ENCODE measurements at regions not wholly inside any gene's neighbourhood (a gene's known extent, or its start where the extent isn't known, plus 50 kb on each side); places are given as distances from the start of the nearest gene placed in this dataset.
A peak's percentile ranks its signal among the peaks of the same experiment; 100 is the strongest.
"Not testable (repeated sequence)": the region's sequence is repeated elsewhere in the genome, so short reads cannot be mapped to it uniquely, and the experiment has no call there.

DNA sequence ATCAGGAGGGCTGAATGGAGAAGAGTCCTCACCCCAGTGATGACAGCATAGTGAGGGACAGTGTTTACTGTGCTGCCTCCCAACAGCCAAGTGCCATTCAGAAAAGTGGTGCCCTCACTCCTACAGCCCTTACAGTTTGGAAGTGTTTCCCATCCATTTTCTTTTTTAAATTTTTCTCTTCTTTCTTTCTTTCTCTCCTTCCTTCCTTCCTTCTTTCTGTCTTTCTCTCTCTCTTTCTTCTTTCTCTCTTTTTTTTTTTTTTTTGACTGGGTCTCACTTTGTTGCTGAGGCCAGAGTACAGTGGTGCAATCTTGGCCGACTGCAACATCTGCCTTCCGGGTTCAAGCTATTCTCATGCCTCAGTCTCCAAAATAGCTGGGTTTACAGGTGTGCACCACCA is 755.3 kb downstream of the UQCRFS1 start:
- no peak for DNase-seq

DNA sequence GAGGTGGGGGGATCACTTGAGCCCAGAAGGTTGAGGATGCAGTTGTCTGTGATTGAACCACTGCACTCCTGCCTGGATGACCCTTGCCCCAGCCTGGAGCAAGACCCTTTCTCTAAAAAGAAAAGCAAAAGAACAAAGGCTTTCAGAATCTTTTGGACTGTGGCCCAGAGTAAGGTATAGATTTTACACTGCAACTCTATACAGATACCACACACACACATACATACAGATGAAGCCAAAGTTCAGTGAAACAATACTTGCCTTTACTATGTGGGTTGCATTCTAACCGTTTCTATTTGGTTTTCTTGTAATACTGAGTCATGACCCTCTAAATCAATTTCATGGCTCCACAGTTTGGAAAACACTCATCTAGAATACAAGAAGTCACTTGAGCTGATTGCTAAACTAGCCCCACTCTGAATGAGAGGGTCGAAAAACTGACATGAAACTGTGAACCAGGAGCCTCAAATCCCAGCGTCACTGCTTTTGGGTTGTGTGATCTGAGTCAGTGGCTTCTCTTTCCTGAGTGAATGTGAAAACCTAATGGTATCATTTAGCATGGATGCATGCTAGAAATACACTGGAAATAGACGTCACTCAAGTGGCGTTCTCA is 756.1 kb downstream of the UQCRFS1 start:
- no peak for DNase-seq

DNA sequence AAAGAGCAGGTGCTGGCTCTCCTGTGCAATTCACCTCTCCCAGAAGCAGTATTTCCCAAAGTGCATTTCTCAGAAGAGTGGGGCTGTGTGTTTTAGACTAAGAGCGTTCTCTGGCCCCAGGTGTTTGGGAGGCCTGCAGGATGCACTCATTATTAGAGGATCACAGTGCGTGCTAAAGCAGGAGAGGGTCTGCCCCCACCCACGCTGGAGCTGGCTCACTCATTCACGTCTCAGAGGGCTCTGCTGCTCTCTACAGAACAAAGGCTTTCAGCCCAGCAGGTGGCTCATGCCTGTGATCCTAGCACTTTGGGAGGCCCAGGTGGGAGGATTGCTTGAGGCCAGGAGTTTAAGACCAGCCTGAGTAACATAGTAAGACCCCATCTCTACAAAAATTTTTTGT is 756.7 kb downstream of the UQCRFS1 start:
- DNase-seq, result no peak

DNA sequence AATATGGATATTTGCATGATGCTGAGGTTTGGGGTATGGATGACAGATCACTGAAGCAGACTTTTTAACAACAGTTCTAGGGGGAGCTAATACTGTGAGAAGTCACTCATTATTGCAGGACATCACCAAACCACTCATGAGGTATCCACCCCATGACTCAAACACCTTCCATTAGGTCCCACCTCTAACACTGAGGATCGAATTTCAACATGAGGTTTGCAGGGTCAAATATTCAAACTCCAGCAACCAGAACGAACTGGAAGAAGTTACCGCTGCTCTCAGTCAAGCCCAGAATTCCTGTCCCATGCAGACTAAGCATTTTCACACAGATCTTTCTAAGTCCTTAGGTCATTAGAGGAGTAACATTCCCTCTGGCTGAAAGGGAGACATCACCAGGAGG is 758.9 kb downstream of the UQCRFS1 start:
- DNase-seq, result no peak

DNA sequence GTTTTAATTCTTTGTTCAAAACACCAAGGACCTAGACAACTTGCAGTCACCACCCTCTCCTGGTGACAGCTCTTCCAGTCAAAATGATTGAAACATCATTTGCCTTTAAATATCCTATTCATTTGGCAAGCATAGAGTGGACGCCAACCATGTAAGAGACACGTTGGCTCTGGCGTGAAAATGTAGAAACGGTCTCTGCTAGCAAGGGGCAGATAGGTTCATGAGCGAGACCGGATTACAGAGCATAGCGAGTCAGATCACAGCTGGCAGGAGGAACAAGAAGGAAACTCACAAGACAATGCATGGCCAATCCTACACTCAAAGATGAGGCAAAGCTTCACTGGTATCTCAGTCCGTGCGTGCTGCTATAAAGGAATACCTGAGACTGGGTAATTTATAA is 759.5 kb downstream of the UQCRFS1 start:
- no peak for DNase-seq

DNA sequence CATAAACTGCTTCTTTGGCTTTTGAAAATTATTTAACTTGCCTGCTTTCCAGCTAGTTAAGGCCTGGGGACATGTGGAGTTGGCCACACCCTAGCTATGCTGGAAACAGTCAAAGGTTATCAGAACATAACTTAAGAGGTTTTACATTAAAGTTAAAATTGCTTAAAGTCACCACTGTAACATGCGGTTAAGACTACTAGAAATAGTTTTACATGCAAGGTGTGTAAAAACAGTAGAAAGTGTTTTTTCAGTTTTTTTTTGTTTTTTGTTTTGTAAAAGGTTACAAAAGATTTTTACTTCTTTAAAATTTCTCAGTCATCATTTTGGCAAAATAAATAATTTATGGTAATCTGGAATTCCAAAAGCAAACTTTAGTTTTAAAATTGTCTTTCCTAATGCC is 763.1 kb downstream of the UQCRFS1 start:
- no peak for DNase-seq

DNA sequence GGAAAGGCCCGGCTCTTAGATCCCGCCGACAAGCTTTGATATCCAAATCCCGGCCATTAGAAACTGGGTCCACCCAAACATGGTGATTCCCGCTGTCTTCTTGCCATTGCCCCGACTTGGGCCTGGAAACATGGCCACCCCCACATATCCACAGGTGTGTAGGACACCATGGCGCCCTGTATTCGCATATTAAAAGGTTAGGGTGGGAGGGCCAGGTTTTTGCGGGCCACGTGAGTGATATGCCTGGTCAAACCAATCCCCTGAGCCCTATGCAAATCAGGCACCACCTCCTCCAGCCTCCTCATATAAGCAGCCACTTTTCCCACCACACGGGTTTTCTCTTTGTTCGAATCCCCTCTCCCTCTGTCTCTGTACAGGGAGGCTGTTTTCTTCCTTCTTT is 766.4 kb downstream of the UQCRFS1 start:
- DNase-seq, result no peak

DNA sequence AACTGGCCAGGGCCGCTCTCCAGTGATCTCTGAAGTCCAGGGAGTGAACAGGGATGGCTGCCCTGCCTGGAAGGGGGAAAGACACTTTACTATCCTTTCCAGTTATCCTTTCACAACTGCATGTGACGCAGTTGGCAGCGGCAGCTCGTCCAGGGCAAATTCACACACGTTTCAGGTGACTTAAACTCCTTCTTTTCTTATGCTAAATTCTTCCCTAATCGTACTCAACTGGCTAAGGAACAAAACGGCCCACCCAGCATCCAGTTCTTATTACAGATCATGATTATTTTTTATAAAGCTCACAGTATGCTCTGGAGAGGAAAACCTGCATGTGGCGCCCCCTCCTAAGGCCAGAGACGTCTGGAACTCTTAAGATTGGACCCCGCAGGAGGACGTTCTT is 767.1 kb downstream of the UQCRFS1 start:
- no peak for DNase-seq

DNA sequence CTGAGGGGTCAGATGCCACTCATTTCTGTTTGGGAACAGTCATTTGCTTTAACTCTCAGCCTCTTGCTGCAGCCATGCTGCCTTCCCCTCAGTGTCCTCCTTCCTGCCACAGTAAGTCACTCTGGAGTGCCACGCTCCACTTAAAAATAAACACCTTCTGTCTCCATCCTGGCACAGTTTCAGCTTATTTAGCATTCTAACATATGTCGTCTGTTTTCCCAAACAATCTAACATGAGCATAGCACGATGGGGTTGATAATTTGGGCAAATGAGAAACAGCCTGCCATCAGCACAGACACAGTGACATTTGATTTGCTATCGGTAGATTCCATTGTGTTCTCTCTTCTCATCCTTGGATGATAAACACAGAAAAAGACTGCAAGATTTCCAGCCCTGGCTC is 768.6 kb downstream of the UQCRFS1 start:
- no peak for DNase-seq

DNA sequence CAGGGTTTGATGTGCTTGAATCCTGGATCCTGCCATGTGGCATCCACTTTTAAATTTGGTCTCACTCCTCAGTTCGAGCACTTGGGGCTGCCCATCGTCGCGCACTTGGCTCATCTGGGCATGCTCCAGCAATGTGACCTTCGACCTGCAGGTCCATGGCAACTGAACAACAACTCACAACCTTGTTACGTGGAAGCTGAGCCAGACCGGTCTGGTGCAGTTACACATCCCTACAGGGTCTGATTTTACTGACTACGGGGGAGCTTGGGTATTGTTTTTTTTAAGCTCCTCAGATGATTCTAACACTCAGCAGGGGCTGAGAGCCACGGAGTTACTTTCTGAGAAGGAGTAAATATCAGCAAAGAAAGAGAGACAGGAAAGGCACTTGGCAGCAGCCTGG is 769.6 kb downstream of the UQCRFS1 start:
- DNase-seq, result no peak

DNA sequence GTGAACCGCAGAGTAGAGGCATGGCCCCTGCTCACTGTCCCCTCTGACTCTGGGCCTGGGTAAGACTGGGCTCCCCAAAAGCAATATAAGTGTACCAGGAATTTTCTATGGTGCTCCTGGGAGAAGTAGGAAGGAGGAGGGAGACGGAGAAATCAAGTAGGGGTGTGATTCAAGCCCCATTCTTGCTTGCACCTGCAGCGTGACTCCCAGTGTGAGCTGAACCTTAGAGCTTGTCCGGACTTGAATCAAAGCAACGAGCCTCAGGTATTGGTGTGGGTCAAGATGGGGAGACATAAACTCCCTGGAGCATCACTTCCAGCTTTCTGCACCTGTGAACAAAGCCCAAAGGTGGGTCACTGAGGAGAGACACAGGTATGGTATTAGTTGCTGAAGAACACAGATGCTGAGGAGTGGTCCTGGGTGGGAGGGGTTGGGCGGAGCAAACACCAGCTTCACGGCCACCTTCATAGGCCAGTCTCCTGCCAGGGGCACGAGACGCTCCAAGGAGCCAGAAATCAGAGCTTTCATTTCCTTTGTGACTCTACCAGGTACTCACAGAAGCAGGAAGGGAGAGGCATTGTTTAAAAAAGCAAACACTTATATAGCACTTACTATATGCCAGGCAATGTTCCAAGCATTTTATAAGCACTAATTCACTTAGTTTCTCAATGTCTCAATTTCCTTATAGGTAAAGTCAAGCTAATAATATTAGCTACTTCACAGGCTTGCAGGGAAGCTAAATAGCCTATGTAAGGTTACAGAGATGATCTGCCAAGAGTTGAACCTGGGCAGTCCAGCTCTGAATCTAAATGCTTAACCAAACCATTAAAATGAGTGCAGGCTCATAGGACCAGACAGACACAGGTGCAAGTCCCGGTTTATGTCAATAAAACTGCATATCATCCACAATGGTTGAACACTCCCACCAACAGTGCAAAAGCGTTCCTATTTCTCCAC is 775.3 kb downstream of the UQCRFS1 start:
- no peak for DNase-seq

DNA sequence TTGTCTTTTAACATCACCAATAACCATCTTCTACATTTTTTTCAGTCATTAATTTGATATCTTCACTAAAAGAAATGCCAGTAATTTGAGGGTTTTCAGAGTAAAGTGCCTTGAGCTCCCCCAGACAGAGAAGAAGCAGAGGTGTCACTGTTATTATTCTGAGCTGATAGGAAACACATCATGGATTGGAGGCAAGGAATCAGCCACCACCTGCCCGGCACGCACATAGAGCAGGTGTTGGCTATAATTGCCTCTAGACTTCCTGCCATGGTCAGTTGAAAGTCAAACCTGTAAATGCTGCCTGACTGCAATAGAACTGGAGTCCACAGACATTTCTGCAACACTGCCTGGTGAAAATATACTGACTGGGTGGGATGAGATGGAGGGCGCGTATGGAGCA is 776.6 kb downstream of the UQCRFS1 start:
- no peak for DNase-seq

DNA sequence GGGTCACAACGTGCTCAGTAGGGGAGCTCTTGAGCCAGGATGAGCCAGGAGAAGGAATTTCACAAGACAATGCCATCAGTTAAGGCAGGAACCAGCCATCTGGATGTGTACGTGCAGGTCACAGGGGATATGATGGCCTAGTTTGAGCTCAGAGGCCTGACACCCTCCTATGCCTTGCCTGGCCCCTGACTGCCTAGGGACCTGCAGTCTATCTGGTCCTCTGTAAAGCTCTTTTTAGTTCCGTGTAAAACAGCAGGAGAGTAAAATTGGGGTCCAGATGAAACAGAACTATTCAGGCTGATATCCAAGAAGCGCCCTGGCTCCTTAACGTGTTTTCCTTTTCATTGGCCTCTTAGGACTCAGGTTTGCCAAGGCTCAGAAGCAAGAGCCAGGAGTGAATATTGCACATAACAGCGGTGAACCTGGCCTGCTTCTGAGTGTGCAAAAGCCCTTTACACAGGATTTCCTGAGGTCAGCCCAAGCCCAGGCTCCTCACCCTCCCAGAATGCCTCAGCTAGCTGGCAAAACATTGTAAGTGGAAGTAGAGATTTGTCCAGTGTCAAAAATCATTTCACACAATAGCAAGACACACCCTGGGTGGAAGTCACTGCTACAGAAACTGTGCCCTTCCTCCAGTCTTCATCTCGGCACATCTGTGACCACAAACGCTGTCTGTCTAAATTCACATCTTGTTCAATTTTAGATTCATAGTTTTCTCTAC is 777.2 kb downstream of the UQCRFS1 start:
- DNase-seq, result no peak

DNA sequence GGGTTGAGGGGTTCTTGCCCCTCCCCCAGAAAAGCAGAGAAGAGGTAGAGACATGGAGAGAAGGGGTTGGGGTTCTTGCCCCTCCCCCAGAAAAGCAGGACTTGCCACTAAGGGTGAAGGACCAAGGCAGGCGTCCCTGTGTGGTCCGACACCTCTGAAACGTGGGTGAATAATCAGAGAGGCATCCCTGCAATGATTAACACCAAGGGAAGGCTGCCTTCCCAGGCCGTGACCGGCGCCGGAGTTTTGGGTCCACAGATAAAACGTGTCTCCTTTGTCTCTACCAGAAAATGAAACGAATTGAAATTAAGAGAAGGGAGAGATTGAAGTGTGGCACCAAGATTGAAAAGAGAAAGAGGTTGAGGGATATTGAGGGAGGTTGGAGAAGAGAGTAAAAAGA is 778.2 kb downstream of the UQCRFS1 start:
- not testable (repeated sequence) for DNase-seq

DNA sequence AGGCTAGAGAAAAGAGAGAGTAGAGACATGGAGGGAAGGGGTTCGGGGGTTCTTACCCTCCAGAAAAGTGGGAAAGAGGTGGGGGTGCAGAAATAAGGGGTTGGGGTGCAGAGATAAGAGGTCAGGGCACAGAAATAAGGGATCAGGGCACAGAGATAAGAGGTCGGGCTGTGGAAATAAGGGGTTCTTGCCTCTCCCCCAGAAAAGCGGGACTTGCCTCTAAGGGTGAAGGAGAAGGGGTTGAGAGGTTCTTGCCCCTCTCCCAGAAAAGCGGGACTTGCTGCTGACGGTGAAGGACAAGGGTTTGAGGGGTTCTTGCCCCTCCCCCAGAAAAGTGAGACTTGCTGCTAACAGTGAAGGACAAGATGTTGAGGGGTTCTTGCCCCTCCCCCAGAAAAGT is 778.6 kb downstream of the UQCRFS1 start:
- DNase-seq, result not testable (repeated sequence)

DNA sequence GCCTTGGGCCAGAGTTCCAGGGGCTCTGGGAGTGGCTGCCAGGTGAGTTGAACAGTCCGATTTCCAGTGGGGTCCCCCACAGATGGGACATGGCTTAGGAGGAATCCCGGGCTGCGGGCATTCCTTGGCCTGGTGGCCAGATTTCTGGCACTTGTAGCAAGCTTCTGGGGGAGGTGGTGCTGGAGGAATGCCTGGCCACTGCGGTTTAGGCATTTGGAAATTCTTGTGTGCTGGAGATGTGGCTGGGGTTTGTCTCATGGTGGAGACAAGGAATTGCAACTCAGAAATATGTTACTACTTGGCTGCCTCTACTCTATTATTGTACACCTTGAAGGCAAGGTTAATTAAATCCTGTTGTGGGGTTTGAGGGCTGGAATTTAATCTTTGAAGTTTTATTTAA is 779.8 kb downstream of the UQCRFS1 start:
- DNase-seq, result peak; percentile 6

DNA sequence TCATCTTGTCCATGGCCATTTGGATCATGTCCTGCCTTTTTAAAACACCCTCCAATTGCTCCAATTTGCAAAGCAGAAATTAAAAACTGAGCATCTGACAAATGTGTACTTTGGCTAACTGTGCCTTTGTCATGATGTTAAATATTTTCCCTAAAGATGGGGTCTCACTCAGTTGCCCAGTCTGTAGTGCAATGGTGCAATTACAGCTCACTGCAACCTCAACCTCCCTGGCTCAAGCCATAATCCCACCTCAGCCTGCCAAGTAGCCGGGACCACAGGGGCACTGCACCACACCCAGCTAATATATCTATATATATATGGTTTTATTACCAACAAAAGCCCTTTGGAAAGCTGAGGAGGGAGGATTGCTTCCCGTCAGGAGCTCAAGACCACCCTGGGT is 782.7 kb downstream of the UQCRFS1 start:
- no peak for DNase-seq

DNA sequence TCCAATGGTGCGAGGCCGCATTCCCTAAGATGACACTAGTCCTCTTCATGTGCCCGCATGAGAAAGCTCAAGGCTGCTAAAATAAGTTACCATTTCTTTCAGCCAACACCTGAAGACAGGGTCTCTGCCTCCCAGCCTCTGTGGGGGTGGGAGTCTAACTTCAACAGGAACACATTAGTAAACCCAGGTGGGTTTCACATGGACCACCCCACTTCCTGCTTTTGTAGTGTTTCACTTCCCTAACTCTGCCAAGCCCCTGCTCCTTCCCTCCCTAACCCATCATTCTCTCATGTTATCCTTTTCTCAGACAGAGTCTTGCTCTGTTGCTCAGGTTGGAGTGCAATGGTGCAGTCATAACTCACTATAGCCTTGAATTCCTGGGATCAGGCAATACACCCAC is 783.6 kb downstream of the UQCRFS1 start:
- DNase-seq, result no peak

DNA sequence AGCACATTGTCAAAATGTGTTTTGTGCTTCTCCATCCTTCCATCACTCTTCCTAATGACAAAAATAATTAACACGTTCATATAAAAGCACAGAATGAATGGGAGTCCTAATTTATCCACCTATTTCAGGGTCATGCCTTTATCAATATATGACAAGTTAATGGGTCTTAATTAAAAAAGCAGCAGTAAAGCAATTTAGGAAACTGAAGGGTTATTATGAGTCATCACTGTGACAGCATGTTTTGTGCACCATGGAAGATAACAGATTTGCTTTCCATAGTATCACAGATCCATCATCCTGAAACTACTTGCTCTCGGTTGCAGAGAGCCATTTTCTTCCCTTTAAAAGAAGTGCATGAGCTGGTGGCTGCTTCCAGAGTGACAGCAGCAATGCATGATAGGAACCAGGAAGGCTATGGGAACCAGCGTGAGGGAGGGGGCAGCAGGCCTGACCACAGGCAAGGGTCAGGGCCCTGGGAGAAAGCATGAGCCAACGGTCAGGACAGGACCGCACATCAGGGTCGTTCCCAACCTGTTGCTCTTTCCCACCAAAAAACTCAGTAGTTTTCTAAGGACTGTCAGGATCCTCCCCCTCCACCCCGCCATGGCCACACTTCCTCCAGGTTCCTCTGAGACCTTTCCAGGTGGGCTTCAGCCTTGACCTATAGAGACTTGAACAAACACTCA is 784.1 kb downstream of the UQCRFS1 start:
- no peak for DNase-seq

DNA sequence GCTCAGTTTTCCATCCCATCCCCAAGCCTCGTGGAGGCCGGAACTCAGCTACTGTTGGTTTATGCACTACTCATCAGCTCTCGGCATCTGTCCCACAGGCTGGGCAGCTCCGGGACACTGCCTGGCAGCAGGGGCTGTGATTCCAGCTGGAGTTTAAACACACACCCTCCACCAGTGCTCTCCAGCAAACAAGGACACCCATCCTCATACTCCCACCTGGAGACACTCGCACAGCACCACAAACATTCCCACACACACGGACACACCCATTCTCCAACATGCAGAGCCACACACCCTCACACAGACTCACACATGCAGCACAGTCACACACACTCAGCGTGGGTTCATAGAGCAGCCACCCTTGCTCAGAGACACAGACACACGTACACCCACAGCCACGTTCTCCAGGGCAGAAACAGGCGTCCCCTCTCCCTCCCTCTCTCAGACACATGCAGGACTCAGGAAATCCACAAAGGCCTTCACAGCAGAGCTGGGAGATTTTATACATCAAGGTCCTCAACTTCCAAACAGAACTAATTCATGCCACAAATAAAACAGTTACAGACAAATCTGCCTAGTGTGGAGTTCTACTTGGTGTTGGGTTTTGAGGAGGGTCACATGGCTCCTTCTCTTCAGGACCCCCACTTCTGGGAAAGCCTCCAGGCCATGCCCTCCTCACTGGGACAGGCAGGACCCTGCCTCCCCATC is 785.4 kb downstream of the UQCRFS1 start:
- DNase-seq, result peak; percentile 4

DNA sequence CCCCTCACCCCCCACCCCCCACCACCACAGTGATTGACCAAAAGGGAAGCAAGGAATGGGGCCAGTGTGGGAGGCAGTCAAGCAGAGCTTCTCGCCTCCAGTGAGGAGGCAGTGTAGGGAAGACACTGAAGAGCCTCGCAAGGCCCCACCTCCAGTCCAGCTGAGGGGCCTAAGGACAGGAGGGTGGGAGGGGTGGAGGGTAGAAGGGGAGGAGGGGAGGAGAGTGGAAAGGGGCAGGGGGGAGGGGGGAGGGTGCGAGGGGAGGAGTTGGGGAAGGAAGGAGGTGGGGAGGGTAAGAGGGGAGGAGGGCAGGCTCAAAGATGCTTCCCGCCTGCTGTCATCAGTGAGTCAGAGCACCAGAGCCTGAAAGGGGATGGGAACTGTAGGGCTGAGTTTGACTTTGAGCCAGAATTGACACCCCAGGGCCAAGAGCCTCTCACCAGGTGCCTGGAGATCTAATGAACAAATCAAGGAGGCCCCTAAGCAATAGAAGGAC is 786.2 kb downstream of the UQCRFS1 start:
- peak; percentile 63 for DNase-seq

DNA sequence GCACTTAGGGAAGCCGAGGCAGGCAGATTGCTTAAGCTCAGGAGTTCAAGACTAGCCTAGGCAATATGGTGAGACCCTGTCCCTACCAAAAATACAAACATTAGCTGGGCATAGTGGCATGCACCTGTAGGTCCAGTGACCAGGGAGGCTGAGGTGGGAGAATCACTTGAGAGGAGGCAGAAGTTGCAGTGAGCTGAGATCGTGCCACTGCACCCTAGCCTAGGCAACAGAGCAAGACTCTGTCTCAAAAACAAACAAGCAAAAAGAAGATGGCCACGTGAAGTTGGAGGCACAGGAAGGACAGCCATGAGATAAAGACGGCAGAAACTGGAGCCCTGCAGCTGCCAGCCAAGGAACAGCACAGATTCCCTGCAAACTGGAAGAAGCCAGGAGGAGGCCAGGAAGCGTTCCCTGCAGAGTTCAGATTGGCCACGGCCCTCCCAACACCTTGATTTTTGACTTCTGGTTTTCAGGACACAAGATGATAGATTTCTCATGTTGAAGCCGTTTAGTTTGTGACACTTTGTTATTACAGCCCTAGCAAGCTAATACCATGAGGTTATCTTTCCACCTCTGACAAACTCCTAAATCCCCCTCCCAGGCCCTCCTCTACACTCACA is 786.7 kb downstream of the UQCRFS1 start:
- DNase-seq, result no peak

All from fibroblast of skin of right quadriceps (primary cell).